GM21717 (cell line): ENCODE measurements at regions not wholly inside any gene's neighbourhood (a gene's known extent, or its start where the extent isn't known, plus 50 kb on each side); places are given as distances from the start of the nearest gene placed in this dataset.
"Not testable (repeated sequence)": the region's sequence is repeated elsewhere in the genome, so short reads cannot be mapped to it uniquely, and the experiment has no call there.

Experiments used
- ATAC-seq: cut with Tn5 transposase; IDR thresholded peaks from one replicate; pipeline ENCODE4 v1.9.1; 2021; ENCODE audit warnings: mild to moderate bottlenecking, moderate library complexity; ENCODE audit not compliant: unreplicated experiment

DNA sequence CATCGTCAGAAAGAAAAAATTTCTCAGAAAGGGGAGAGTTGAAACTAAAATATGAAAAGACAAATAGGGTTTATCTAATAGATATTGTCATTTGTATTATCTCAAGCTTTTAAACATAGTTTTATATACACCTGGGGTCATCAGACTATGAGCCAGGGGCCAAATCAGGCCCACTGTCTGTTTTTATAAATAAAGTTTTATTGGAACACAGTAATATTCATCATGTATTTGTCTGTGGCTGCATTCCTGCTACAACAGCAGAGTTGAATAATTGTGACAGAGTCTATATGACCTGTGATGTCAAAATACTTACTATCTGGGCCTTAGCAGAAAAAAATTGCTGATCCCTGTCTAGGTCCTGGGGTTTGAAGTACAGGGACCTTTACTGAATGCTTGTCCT, 120.5 kb upstream of the RUNX1 start:
- no peak for ATAC-seq

GRCh38 chr21:35168735-35169134, 119.6 kb upstream of the RUNX1 start:
- no peak for ATAC-seq

DNA sequence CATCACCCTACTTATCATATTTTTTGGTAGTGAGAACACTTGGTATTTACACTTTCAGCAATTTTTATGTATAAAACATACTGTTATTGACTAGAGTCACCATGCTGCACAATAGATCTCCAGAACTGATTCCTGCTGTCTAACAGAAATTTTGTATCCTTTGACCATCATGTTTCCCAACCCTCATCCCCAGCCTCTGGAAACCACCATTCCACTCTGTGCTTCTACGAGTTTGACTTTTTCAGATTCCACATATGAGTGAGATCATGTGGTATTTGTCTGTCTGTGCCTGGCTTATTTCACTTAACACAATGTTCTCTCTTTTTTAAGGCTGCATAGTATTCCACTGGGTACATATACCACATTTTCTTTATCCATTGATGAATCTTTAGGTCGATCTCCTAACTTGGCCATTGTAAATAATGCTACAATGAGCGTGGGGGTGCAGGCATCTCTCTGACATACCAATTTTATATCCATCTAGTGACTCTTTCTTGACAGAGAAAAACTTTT, 115.9 kb upstream of the RUNX1 start:
- ATAC-seq: no peak

GRCh38 chr21:35164380-35164779, 115.3 kb upstream of the RUNX1 start:
- ATAC-seq: no peak

DNA sequence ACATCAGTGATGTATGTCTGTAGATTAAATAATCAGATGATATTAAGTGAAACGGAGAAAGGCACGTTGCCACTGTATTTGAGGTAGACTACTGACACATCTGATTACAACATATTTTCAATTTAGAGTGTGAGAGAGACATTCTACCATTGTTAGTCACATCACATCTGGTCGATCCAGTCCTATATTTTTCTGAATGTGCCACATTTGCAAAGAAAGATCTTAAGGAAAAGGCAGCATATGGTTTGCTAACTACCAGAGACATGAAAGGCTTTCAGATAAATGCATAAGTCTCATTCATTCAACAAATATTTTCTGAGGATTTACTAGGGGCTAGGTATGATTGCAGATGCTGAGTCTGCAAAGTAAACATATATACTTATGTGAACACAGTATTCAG, 114.3 kb upstream of the RUNX1 start:
- no peak for ATAC-seq

DNA sequence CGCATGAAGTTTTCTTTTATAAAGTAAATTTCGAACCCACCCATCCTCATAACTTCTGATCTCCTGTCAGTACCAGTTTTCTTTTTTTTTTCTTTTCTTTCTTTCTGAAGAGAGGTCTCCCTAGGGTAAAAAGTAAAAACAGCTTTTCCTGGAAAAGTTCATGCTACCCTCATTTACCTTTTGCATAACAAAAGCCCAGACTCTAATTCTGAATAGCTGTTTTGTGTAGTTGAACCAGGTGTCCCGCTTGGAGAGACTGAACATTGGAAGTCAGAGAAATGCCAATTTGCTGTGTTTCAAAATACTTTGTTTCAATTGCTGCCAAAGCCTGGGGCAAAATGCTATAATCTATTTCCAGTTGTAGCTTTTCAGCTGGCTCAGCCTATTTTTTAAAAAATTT, 113.7 kb upstream of the RUNX1 start:
- no peak for ATAC-seq

DNA sequence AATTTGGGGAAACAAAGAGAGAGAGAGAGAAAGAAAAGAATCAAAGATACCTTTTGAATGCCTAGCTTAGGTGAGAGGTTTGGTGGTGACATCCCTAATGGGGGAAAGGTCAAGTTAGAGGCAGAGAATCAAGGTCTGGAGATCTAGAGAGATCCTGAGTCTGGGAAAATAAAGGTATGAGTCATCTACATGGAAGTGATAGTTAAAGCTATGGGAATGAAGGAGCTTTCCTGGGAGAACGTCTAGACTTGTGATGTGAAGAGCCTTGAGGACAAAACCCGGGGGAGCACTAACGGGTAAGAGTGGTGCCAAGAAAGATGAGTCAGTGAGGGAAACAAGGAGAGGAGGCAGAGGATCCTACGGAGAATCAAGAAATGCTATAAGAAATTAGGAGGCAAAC, 110.8 kb upstream of the RUNX1 start:
- ATAC-seq: no peak

- not testable (repeated sequence) for ATAC-seq
Observed at GRCh38 chr21:35157374-35157773, 108.3 kb upstream of the RUNX1 start.

DNA sequence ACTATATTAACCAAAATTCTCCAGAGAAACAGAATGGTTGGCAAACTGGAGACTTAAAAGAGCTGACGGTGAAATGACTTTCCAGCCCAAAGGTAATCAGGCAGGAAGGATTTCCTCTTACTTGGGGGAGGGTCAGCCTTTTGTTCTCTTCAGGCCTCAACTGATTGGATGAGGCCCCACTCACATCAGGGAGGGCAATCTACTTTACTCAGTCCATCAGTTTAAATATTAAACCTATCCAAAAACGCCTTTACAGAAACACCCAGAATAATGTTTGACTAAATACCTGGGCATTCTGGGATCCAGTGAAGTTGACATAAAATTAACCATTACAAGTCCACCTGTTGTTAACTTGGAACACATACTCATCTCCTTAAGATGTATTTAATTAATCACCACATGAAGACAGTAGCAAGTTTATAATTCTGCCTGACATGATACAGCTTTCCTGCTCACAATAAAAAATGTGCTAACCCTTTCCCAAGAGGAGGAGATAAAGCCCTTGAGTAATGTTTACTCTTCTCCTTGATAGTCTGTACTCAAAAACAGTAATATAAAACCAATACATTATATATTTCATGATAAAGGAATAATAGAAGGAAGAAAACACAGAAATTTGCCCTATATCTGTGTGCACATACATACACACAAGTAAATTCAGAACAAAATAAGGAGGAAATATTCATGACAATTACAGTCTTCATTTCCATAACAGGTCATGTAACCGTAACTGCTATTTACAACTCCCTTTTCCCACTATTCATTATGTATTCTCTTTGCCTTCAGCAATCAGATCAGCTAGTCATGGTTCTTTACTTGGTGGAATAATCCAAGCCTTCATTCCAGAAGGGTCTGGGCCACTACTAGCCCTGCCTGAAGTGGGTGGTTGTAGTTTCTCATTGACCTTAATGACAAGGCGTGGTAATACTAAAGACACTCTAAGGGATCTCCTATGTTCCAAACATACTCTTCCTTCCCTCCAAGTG, 107.5 kb upstream of the RUNX1 start:
- ATAC-seq: no peak

DNA sequence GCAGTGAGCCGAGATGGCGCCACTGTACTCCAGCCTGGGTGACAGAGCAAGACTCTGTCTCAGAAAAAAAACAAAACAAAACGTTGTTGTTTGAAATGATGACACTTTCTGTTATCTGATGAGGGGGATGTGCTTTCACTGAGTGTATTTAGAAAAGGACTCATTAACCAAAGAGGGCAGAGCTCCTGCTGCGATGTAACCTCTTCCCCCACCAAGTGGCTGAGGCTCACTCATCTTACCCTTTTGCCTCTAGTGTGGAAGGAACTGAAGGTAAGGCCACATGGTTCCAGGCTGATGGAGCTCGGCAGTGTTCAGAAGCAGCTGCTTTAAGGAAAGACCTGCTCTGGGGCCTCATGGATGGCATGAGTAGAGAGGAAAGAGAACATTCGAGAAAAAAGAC, 105.7 kb upstream of the RUNX1 start:
- ATAC-seq: no peak

DNA sequence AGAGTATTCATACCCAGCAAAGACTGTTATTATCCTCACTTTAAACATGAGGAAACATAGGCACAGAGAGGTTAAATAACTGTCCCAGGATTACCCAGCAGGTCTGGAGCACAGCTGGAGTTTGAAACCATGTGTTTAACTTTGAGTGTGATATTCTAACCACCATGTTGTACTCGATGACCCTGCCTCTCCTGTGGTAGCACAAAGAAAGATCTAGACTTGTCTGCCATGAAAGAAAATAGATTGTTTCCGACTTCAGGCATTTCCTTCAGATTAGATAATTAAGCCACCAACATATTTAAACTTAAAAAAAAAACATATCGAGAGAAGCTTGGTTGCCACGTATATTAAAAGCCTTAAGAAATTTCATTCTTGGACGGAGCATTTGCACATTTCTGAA, 104.6 kb upstream of the RUNX1 start:
- ATAC-seq: no peak

DNA sequence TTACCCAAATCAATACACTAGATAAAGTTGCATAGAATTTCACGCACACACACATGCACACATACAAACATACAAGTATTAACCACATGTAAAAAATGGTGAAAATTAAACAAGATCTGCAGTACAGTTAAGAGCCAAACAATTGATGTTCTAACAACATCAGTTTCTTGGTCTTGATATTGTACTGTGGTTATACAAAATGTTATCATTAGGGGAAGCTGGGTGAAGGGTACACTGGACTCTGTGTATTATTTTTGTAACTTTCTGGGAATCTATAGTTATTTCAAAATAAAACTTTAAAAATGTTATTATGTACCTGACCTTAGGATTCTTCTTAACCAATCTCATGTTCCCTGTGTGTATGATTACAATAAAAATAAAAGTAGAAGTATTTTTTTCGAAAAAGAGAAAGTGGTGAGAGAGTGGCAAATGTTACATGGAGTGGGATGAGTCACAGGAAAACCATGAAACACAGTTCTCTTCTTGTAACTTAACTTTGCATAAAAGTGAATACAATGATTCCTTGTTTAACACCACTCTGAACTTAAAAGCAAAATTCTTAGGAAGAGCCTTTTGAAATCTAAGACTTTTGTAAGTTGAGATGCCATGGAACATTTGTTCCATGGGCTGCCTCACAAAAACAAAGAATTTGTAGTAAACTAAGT, 101.6 kb upstream of the RUNX1 start:
- no peak for ATAC-seq

DNA sequence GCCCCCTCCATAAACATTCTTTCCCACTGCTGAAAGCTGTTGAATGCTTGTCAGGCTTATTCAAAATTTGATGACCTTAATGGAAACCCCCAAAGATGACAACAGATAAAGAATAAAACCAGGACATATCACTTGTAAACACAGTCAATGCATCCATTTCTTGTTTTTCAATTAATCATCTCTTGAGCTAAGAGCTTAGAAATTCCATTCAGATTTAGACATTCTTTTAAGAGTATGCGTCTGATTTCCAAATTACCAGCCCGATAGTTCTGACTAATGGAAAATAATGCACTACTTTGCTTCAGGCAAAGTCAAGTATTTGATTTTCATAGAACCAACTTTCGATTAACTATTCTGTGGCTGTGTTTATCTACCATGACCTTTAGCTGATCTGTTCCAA, 100.6 kb upstream of the RUNX1 start:
- no peak for ATAC-seq

GRCh38 chr21:35147439-35147838, 98.3 kb upstream of the RUNX1 start:
- ATAC-seq: no peak

DNA sequence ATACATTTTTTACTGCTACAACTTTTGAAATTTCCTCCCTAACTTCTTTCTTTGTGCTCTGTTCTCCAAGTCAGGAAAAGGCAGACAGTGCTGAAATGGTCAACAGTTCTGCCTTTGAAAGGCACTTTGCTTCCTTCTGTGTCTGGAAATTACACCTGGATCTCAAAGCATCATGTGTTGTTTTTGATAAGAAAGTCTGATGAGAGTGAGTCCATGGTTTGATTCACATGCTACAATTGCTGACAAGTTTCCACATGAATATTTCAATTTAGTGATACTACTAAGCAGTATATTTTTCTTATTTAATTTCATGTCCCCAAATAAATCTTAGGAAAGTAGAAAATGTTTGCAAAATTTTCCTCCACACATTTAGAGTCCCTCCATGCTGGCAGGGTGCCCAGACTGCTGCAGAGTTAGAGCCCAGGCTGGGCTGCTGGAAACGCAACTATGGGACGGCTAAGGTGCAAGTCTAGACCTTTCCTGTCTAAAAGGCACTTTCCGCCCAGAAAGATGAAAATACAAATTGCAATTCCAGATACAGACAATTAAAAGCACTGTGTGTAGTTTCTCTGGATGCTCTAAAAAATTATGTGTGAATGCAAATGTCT, 96.6 kb upstream of the RUNX1 start:
- no peak for ATAC-seq

DNA sequence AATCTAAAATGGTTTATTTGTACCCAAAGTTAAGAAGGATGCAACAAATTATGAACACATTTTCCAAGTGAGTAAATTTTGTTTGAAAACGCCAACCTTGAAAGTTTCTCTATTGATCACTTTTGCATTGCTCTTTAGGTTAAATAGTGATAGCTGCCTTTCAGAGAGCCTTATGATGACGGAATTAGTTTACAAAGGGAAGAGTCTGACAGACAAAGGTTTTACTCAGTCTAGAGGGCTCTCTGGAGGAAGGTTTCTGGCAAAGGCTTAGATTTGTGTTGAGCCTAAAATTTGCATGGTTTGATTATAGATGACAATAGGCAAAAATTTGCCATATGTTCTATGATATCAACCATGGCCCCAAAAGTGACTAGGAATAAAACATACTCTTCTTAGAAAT, 95.9 kb upstream of the RUNX1 start:
- no peak for ATAC-seq

GRCh38 chr21:35142036-35142815, 93.1 kb upstream of the RUNX1 start:
- ATAC-seq: no peak

DNA sequence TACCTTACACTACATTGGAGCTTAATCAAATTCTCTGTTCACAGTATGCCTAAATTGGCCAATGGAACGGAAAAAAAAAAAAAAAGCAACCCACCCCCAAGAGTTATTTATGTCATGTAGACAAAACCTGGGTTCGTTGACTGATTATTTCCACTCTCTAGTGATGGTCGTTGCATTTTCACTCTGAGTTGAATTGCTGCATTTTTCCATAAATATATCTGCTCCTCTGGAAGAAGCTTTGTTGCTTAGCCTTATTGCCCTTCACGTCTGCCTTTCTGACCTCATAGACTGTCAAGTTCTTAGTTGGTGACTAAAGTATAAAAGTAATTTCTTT, 90.2 kb upstream of the RUNX1 start:
- no peak for ATAC-seq

GRCh38 chr21:35138665-35139381, 89.7 kb upstream of the RUNX1 start:
- ATAC-seq: no peak

- ATAC-seq: no peak
Observed at GRCh38 chr21:35136586-35137219, 87.6 kb upstream of the RUNX1 start.
